ENCODE measurements at regions not wholly inside any gene's neighbourhood (a gene's known extent, or its start where the extent isn't known, plus 50 kb on each side); places are given as distances from the start of the nearest gene placed in this dataset.
A peak's percentile ranks its signal among the peaks of the same experiment; 100 is the strongest.

GRCh38 chr14:98688446-98688845 lies 583.6 kb downstream of the BCL11B start:
- no peaks in the 10 kb centered on the region for H3K9me3 Mint-ChIP-seq
- no peaks in the 10 kb centered on the region for H3K36me3 Mint-ChIP-seq (ENCODE audit: insufficient read depth)
- DNase-seq = no peak
- no peak overlapping the region for H3K27ac Mint-ChIP-seq
- no peaks in the 10 kb centered on the region for H3K4me1 Mint-ChIP-seq (ENCODE audit: low read depth in 2 of 2)
- peaks cover 0 to 6% of the 10 kb centered on the region in 2 donors for H3K27me3 Mint-ChIP-seq
- no peak overlapping the region for H3K4me3 Mint-ChIP-seq
- no peak for ATAC-seq (replicated peaks)

GRCh38 chr14:98689951-98690350 lies 582.0 kb downstream of the BCL11B start:
- ATAC-seq (replicated peaks) = no peak
- Mint-ChIP-seq H3K27ac (no peak overlapping the region), H3K4me3 (no peak overlapping the region), H3K36me3 (ENCODE audit: insufficient read depth) (no peaks in the 10 kb centered on the region), H3K9me3 (no peaks in the 10 kb centered on the region), H3K4me1 (ENCODE audit: low read depth in 2 of 2) (no peaks in the 10 kb centered on the region), H3K27me3 (peaks cover 0 to 4% of the 10 kb centered on the region in 2 donors)
- DNase-seq = no peak

- ATAC-seq (replicated peaks) = no peak
- peaks cover 6 to 9% of the 10 kb centered on the region in 2 donors for H3K9me3 Mint-ChIP-seq
- H3K4me1 Mint-ChIP-seq (ENCODE audit: low read depth in 2 of 2) = no peaks in the 10 kb centered on the region
- no peaks in the 10 kb centered on the region for H3K36me3 Mint-ChIP-seq (ENCODE audit: insufficient read depth)
- no peak overlapping the region for H3K4me3 Mint-ChIP-seq
- no peak overlapping the region for H3K27ac Mint-ChIP-seq
- H3K27me3 Mint-ChIP-seq = no peaks in the 10 kb centered on the region
- DNase-seq = no peak
Observed at GRCh38 chr14:98692832-98693231, 579.2 kb downstream of the BCL11B start.

- Mint-ChIP-seq H3K9me3 (peaks cover 6 to 9% of the 10 kb centered on the region in 2 donors), H3K27me3 (no peaks in the 10 kb centered on the region), H3K36me3 (ENCODE audit: insufficient read depth) (no peaks in the 10 kb centered on the region), H3K27ac (no peak overlapping the region), H3K4me1 (ENCODE audit: low read depth in 2 of 2) (no peaks in the 10 kb centered on the region), H3K4me3 (no peak overlapping the region)
- ATAC-seq (replicated peaks) = no peak
- no peak for DNase-seq
Observed at GRCh38 chr14:98694541-98694940, 577.5 kb downstream of the BCL11B start.

- H3K36me3 Mint-ChIP-seq (ENCODE audit: insufficient read depth) = no peaks in the 10 kb centered on the region
- no peak overlapping the region for H3K27ac Mint-ChIP-seq
- H3K9me3 Mint-ChIP-seq = peaks cover 6 to 9% of the 10 kb centered on the region in 2 donors
- no peak for ATAC-seq (replicated peaks)
- H3K4me3 Mint-ChIP-seq = no peak overlapping the region
- H3K27me3 Mint-ChIP-seq = no peaks in the 10 kb centered on the region
- DNase-seq = no peak
- no peaks in the 10 kb centered on the region for H3K4me1 Mint-ChIP-seq (ENCODE audit: low read depth in 2 of 2)
Observed at GRCh38 chr14:98695809-98696208, 576.2 kb downstream of the BCL11B start.

GRCh38 chr14:98698341-98698740 lies 573.7 kb downstream of the BCL11B start:
- H3K36me3 Mint-ChIP-seq (ENCODE audit: insufficient read depth) = no peaks in the 10 kb centered on the region
- no peak overlapping the region for H3K4me3 Mint-ChIP-seq
- peaks cover 4 to 5% of the 10 kb centered on the region in 2 donors for H3K4me1 Mint-ChIP-seq (ENCODE audit: low read depth in 2 of 2)
- H3K27me3 Mint-ChIP-seq = no peaks in the 10 kb centered on the region
- DNase-seq (no peak), ATAC-seq (replicated peaks) (no peak)
- H3K27ac Mint-ChIP-seq = no peak overlapping the region
- H3K9me3 Mint-ChIP-seq = peaks cover 6 to 9% of the 10 kb centered on the region in 2 donors

GRCh38 chr14:98700748-98701147 lies 571.2 kb downstream of the BCL11B start:
- H3K4me3 Mint-ChIP-seq = no peak overlapping the region
- peaks cover 6 to 9% of the 10 kb centered on the region in 2 donors for H3K9me3 Mint-ChIP-seq
- peaks cover 21 to 24% of the 10 kb centered on the region in 2 donors for H3K4me1 Mint-ChIP-seq (ENCODE audit: low read depth in 2 of 2)
- DNase-seq (no peak), ATAC-seq (replicated peaks) (no peak)
- peak overlapping the region in 1 of 2 donors; percentile 39 for H3K27ac Mint-ChIP-seq
- H3K27me3 Mint-ChIP-seq = no peaks in the 10 kb centered on the region
- H3K36me3 Mint-ChIP-seq (ENCODE audit: insufficient read depth) = peaks cover 2% of the 10 kb centered on the region

- peaks cover 2% of the 10 kb centered on the region for H3K36me3 Mint-ChIP-seq (ENCODE audit: insufficient read depth)
- no peaks in the 10 kb centered on the region for H3K27me3 Mint-ChIP-seq
- peaks cover 6 to 9% of the 10 kb centered on the region in 2 donors for H3K9me3 Mint-ChIP-seq
- H3K4me3 Mint-ChIP-seq = no peak overlapping the region
- H3K27ac Mint-ChIP-seq = peak overlapping the region in 1 of 2 donors; percentile 42
- H3K4me1 Mint-ChIP-seq (ENCODE audit: low read depth in 2 of 2) = peaks cover 21 to 28% of the 10 kb centered on the region in 2 donors
- no peak for ATAC-seq (replicated peaks)
- no peak for DNase-seq
Observed at GRCh38 chr14:98701377-98701776, 570.6 kb downstream of the BCL11B start.

DNA sequence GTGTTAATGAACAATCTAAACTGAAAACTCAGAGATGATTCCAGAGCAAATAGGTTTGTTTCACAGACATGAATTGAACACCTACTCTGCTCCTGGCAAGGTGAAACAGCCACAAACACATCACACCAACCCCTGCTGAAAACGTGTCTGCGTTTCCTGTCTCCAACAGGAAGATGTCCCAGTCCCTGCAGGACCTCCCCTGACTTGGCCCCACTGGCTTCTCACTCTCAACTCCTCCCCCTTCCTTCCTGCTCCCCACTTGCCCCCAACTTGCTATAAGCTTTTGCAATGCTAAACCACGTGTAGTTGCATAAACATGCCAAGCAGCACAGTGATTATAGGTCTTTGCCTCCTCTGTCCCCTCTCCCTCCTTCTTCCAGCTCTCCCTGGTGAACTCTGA lies 567.6 kb downstream of the BCL11B start:
- ATAC-seq (replicated peaks) (peak; percentile 99), DNase-seq (peak; percentile 63 to 65 (median 63))
- Mint-ChIP-seq H3K36me3 (ENCODE audit: insufficient read depth) (peaks cover 5% of the 10 kb centered on the region), H3K27ac (peak overlapping the region; percentile 80 to 84), H3K4me1 (ENCODE audit: low read depth in 2 of 2) (peaks cover 24 to 34% of the 10 kb centered on the region in 2 donors), H3K27me3 (no peaks in the 10 kb centered on the region), H3K4me3 (peak overlapping the region; percentile 42 to 66), H3K9me3 (no peaks in the 10 kb centered on the region)

GRCh38 chr14:98705871-98706300 lies 566.1 kb downstream of the BCL11B start:
- H3K4me1 Mint-ChIP-seq (ENCODE audit: low read depth in 2 of 2) = peaks cover 27 to 37% of the 10 kb centered on the region in 2 donors
- H3K27me3 Mint-ChIP-seq = no peaks in the 10 kb centered on the region
- ATAC-seq (replicated peaks) (no peak), DNase-seq (no peak)
- H3K9me3 Mint-ChIP-seq = no peaks in the 10 kb centered on the region
- peak overlapping the region in 1 of 2 donors; percentile 42 for H3K4me3 Mint-ChIP-seq
- H3K27ac Mint-ChIP-seq = peak overlapping the region in 1 of 2 donors; percentile 80
- peaks cover 5% of the 10 kb centered on the region for H3K36me3 Mint-ChIP-seq (ENCODE audit: insufficient read depth)

GRCh38 chr14:98707522-98707921 lies 564.5 kb downstream of the BCL11B start:
- ATAC-seq (replicated peaks) (no peak), DNase-seq (no peak)
- H3K36me3 Mint-ChIP-seq (ENCODE audit: insufficient read depth) = peaks cover 5% of the 10 kb centered on the region
- no peak overlapping the region for H3K4me3 Mint-ChIP-seq
- no peak overlapping the region for H3K27ac Mint-ChIP-seq
- no peaks in the 10 kb centered on the region for H3K27me3 Mint-ChIP-seq
- H3K9me3 Mint-ChIP-seq = no peaks in the 10 kb centered on the region
- H3K4me1 Mint-ChIP-seq (ENCODE audit: low read depth in 2 of 2) = peaks cover 33 to 47% of the 10 kb centered on the region in 2 donors

DNA sequence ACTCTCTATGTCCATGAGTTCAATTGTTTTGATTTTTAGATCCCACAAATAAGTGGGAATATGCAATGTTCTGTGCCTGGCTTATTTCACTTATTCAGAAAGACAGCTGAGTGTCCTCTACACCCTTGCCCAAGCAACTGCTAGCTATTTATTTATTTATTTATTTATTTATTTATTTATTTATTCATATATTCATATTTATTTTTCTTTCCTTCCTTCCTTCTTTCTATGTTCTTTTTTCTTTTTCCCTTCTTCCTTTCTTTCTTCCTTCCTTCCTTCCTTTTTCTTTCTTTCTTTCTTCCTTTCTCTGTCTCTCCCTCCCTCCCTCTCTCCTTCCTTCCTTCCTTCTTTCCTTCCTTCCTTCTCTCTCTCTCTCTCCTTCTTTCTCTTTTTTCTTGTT lies 563.4 kb downstream of the BCL11B start:
- Mint-ChIP-seq H3K4me1 (ENCODE audit: low read depth in 2 of 2) (peaks cover 30 to 40% of the 10 kb centered on the region in 2 donors), H3K27ac (peak overlapping the region in 1 of 2 donors; percentile 61), H3K27me3 (no peaks in the 10 kb centered on the region), H3K9me3 (no peaks in the 10 kb centered on the region), H3K36me3 (ENCODE audit: insufficient read depth) (peaks cover 5% of the 10 kb centered on the region), H3K4me3 (no peak overlapping the region)
- ATAC-seq (replicated peaks) (no peak), DNase-seq (no peak)

GRCh38 chr14:98711453-98711852 lies 560.5 kb downstream of the BCL11B start:
- Mint-ChIP-seq H3K27ac (peak overlapping the region; percentile 4 to 71), H3K4me3 (peak overlapping the region in 1 of 2 donors; percentile 36), H3K27me3 (peaks cover 12 to 20% of the 10 kb centered on the region in 2 donors), H3K9me3 (no peaks in the 10 kb centered on the region), H3K36me3 (ENCODE audit: insufficient read depth) (peaks cover 3% of the 10 kb centered on the region), H3K4me1 (ENCODE audit: low read depth in 2 of 2) (peaks cover 16 to 19% of the 10 kb centered on the region in 2 donors)
- peak; percentile 93 for ATAC-seq (replicated peaks)
- DNase-seq = peak in 1 of 3 experiments; percentile 2

- Mint-ChIP-seq H3K27ac (no peak overlapping the region), H3K4me1 (ENCODE audit: low read depth in 2 of 2) (peaks cover 13% of the 10 kb centered on the region in 2 donors), H3K36me3 (ENCODE audit: insufficient read depth) (no peaks in the 10 kb centered on the region), H3K9me3 (no peaks in the 10 kb centered on the region), H3K27me3 (peaks cover 33 to 45% of the 10 kb centered on the region in 2 donors), H3K4me3 (no peak overlapping the region)
- DNase-seq = no peak
- no peak for ATAC-seq (replicated peaks)
Observed at GRCh38 chr14:98714626-98715425, 557.2 kb downstream of the BCL11B start.
